HepG2 (cell line): ENCODE measurements at regions not wholly inside any gene's neighbourhood (a gene's known extent, or its start where the extent isn't known, plus 50 kb on each side); places are given as distances from the start of the nearest gene placed in this dataset.

ENCODE experiments used
- ADNP ChIP-seq: sonication (generic); formaldehyde crosslinking; IDR thresholded peaks from 2 replicates; pipeline ENCODE4 v1.4.0; 2020; ENCODE audit warnings: missing genetic modification reagents
- EZH2 ChIP-seq: conservative IDR thresholded peaks from 2 replicates; pipeline ENCODE4 v1.6.1; 2012; ENCODE audit warnings: mild to moderate bottlenecking, low read depth, low read length, moderate library complexity
- FOSL1 ChIP-seq: sonication (generic); formaldehyde crosslinking; IDR thresholded peaks from 2 replicates; pipeline ENCODE4 v1.9.0; 2021; ENCODE audit warnings: missing genetic modification reagents, borderline replicate concordance
- FOXA1 ChIP-seq, 2 experiments: fragments of 450-650 bp in 1 of 2; sonication (generic) in 1 of 2; formaldehyde crosslinking in 1 of 2; IDR thresholded peaks; 2 replicates each; pipeline versions ENCODE4 v1.4.0 to v1.6.1; 2016 to 2020; ENCODE audit warnings: missing genetic modification reagents in 1 of 2
- FOXJ3 ChIP-seq: sonication (generic); formaldehyde crosslinking; IDR thresholded peaks from 2 replicates; pipeline ENCODE4 v1.4.0; 2020; ENCODE audit warnings: missing genetic modification reagents, mild to moderate bottlenecking, borderline replicate concordance
- JUND ChIP-seq: sonication (generic); formaldehyde crosslinking; IDR thresholded peaks from 2 replicates; pipeline ENCODE4 v1.8.0; 2022; ENCODE audit warnings: mild to moderate bottlenecking, missing genetic modification reagents
- KDM2A ChIP-seq: sonication (generic); formaldehyde crosslinking; IDR thresholded peaks from 2 replicates; pipeline ENCODE4 v1.4.0; 2020; ENCODE audit warnings: low read depth, missing genetic modification reagents, borderline replicate concordance
- PTBP1 ChIP-seq: fragments of 200-400 bp; formaldehyde crosslinking; IDR thresholded peaks from 2 replicates; pipeline ENCODE4 v1.6.1; 2018; ENCODE audit warnings: low read length, low read depth; ENCODE audit not compliant: poor library complexity, severe bottlenecking
- RBM39 ChIP-seq: fragments of 200-400 bp; formaldehyde crosslinking; IDR thresholded peaks from one replicate; pipeline ENCODE4 v1.6.1; 2018; ENCODE audit warnings: antibody characterized with exemption, mild to moderate bottlenecking, low read depth, low read length; ENCODE audit not compliant: poor library complexity, severe bottlenecking
- ZNF383 ChIP-seq: sonication (generic); formaldehyde crosslinking; IDR thresholded peaks from 2 replicates; pipeline ENCODE4 v1.4.0; 2020; ENCODE audit warnings: missing genetic modification reagents, mild to moderate bottlenecking, borderline replicate concordance
- ZSCAN22 ChIP-seq: sonication (generic); formaldehyde crosslinking; IDR thresholded peaks from 2 replicates; pipeline ENCODE4 v1.4.0; 2020; ENCODE audit warnings: mild to moderate bottlenecking, missing genetic modification reagents
- TF ChIP-seq, protein P1 (sequence below): sonication (generic); formaldehyde crosslinking; IDR thresholded peaks from 2 replicates; pipeline ENCODE4 v1.5.0; 2020; ENCODE audit warnings: mild to moderate bottlenecking, missing genetic modification reagents, moderate library complexity
- TF ChIP-seq, protein P2 (sequence below): sonication (generic); formaldehyde crosslinking; IDR thresholded peaks from 2 replicates; pipeline ENCODE4 v1.4.0; 2020; ENCODE audit warnings: missing genetic modification reagents

- TF ChIP-seq EZH2, result no peak
- no peak for TF ChIP-seq ZSCAN22 (CRISPR knock-in tag)
- no peak for TF ChIP-seq FOXA1 (IDR thresholded peaks at IDR 0.05)
- peak; percentile 73 for TF ChIP-seq FOXA1 (CRISPR knock-in tag; IDR thresholded peaks at IDR 0.05)
- TF ChIP-seq FOSL1 (CRISPR knock-in tag), result no peak
- TF ChIP-seq ZNF383, result no peak
- TF ChIP-seq ADNP (CRISPR knock-in tag), result no peak
- no peak for TF ChIP-seq PTBP1
- TF ChIP-seq, protein P1, sequence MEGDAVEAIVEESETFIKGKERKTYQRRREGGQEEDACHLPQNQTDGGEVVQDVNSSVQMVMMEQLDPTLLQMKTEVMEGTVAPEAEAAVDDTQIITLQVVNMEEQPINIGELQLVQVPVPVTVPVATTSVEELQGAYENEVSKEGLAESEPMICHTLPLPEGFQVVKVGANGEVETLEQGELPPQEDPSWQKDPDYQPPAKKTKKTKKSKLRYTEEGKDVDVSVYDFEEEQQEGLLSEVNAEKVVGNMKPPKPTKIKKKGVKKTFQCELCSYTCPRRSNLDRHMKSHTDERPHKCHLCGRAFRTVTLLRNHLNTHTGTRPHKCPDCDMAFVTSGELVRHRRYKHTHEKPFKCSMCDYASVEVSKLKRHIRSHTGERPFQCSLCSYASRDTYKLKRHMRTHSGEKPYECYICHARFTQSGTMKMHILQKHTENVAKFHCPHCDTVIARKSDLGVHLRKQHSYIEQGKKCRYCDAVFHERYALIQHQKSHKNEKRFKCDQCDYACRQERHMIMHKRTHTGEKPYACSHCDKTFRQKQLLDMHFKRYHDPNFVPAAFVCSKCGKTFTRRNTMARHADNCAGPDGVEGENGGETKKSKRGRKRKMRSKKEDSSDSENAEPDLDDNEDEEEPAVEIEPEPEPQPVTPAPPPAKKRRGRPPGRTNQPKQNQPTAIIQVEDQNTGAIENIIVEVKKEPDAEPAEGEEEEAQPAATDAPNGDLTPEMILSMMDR (CRISPR knock-in tag), result no peak
- TF ChIP-seq, protein P2, sequence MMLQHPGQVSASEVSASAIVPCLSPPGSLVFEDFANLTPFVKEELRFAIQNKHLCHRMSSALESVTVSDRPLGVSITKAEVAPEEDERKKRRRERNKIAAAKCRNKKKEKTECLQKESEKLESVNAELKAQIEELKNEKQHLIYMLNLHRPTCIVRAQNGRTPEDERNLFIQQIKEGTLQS (CRISPR knock-in tag), result 0 out of 2 replicates have a peak, but pooled peaks have one; percentile 25
- TF ChIP-seq KDM2A (CRISPR knock-in tag), result no peak
- TF ChIP-seq JUND, result peak; percentile 28; the same call in 1 of the 2 replicates
- TF ChIP-seq RBM39, result no peak
- no peak for TF ChIP-seq FOXJ3 (CRISPR knock-in tag)
Observed at GRCh38 chr15:98528046-98528725, 120.2 kb upstream of the IGF1R start.
